K562 (cell line): ENCODE measurements at regions not wholly inside any gene's neighbourhood (a gene's known extent, or its start where the extent isn't known, plus 50 kb on each side); places are given as distances from the start of the nearest gene placed in this dataset.

Experiments used
- ATAC-seq: fragments of 200-7000 bp; cut with Tn5 transposase; 3 replicates; pipeline ENCODE4 v1.9.1; 2020; ENCODE audit warnings: moderate library complexity
- BruUV-seq: library from RNA; stranded (reverse); fragments of 400-500 nt; replicated peaks from 2 replicates; lab custom pipeline; 2021; lab: Mats Ljungman, UMichigan
- CTCF ChIA-PET: fragments of 300-600 bp; formaldehyde crosslinking; extraction: SDS; loops from one replicate; lab custom pipeline; 2021; ENCODE audit warnings: low intra/inter-chr PET ratio; lab: Yijun Ruan, JAX
- POLR2A ChIA-PET: fragments of 300-600, 350-650 bp; sonication (Branson Sonifier 250); formaldehyde crosslinking; extraction: SDS; loops from one replicate; lab custom pipeline; 2021; ENCODE audit warnings: antibody characterized with exemption, inconsistent platforms; lab: Yijun Ruan, JAX
- DNase-seq, 4 experiments: peaks; one replicate each; pipeline versions ENCODE4 v3.0.0 to v3.0.0-alpha.2; 2011 to 2018; ENCODE audit warnings: low spot score in 3 of 4, mixed read lengths in 3 of 4; ENCODE audit errors: extremely low read depth in 1 of 4
- FAIRE-seq: peaks from 2 replicates; lab custom pipeline; 2011; peaks lifted over from hg19 to GRCh38; lab: Jason Lieb, UNC
- H2AFZ ChIP-seq: 2 replicates; pipeline ENCODE4 v1.6.0; 2011; ENCODE audit warnings: low read depth, low read length, control low read depth, inconsistent platforms
- H3K27ac ChIP-seq: fragments of 200-600 bp; 3 replicates; pipeline ENCODE4 v1.8.0; 2011; ENCODE audit warnings: low read depth, mild to moderate bottlenecking, control low read depth, inconsistent platforms, low read length, moderate library complexity, mixed read lengths; ENCODE audit errors: extremely low read depth
- H3K27me3 ChIP-seq, 2 experiments: fragments of 300-600 bp in 1 of 2; 2 replicates in 1 of 2; 3 replicates in 1 of 2; pipeline versions ENCODE4 v1.6.0 to v1.8.0; 2011; ENCODE audit warnings: inconsistent platforms in 2 of 2, low read length in 2 of 2, mild to moderate bottlenecking in 1 of 2, mixed read lengths in 1 of 2, moderate library complexity in 1 of 2; ENCODE audit not compliant: control insufficient read depth in 2 of 2, insufficient read depth in 2 of 2
- H3K36me3 ChIP-seq: fragments of 300-600 bp; 3 replicates; pipeline ENCODE4 v1.8.0; 2011; ENCODE audit warnings: mild to moderate bottlenecking, low read length, inconsistent platforms; ENCODE audit not compliant: control insufficient read depth, insufficient read depth
- H3K4me1 ChIP-seq, 2 experiments: fragments of 200-600 bp in 1 of 2; replicated peaks in 1 of 2; 2 replicates in 1 of 2; 3 replicates in 1 of 2; pipeline versions ENCODE4 v1.5.1 to v1.8.0; 2011; ENCODE audit warnings: inconsistent platforms in 2 of 2, low read length in 2 of 2, mild to moderate bottlenecking in 1 of 2, mixed read lengths in 1 of 2, moderate library complexity in 1 of 2; ENCODE audit not compliant: control insufficient read depth in 2 of 2, insufficient read depth in 2 of 2
- H3K4me2 ChIP-seq: 2 replicates; pipeline ENCODE4 v1.6.1; 2011; ENCODE audit warnings: low read length, control low read depth, inconsistent platforms, mixed read lengths; ENCODE audit not compliant: insufficient read depth
- H3K4me3 ChIP-seq: fragments of 200-600 bp; sonication (generic), shearing (Covaris generic); 2 replicates; pipeline ENCODE4 v1.5.1; 2016; ENCODE audit warnings: control low read depth, inconsistent platforms
- H3K79me2 ChIP-seq: fragments of 200-600 bp; 3 replicates; pipeline ENCODE4 v1.8.0; 2011; ENCODE audit warnings: low read length, inconsistent platforms; ENCODE audit not compliant: control insufficient read depth, insufficient read depth
- H3K9ac ChIP-seq, 2 experiments: 2 replicates each; pipeline versions ENCODE4 v1.6.0 to v1.6.1; 2011; ENCODE audit warnings: low read depth in 2 of 2, low read length in 2 of 2, control low read depth in 1 of 2, inconsistent platforms in 1 of 2, mild to moderate bottlenecking in 1 of 2, mixed read lengths in 1 of 2; ENCODE audit not compliant: insufficient read depth in 1 of 2
- H3K9me1 ChIP-seq: one replicate; pipeline ENCODE4 v1.6.0; 2011; ENCODE audit warnings: inconsistent platforms, mild to moderate bottlenecking, low read length, moderate library complexity; ENCODE audit not compliant: control insufficient read depth, insufficient read depth
- H3K9me3 ChIP-seq: replicated peaks from 2 replicates; pipeline ENCODE4 v1.5.1; 2011; ENCODE audit warnings: low read depth, low read length, inconsistent platforms; ENCODE audit not compliant: control insufficient read depth, insufficient read depth
- H4K20me1 ChIP-seq: replicated peaks from 2 replicates; pipeline ENCODE4 v1.6.1; 2011; ENCODE audit warnings: low read length, inconsistent platforms, mixed read lengths; ENCODE audit not compliant: control insufficient read depth, insufficient read depth
- EGR1 ChIP-seq: fragments of 450-650 bp; conservative IDR thresholded peaks from 2 replicates; pipeline ENCODE4 v1.6.1; 2017; ENCODE audit warnings: mild to moderate bottlenecking
- HNRNPK ChIP-seq: fragments of 200-400 bp; formaldehyde crosslinking; IDR thresholded peaks from one replicate; pipeline ENCODE4 v1.6.1; 2018; ENCODE audit warnings: mild to moderate bottlenecking, low read depth, low read length; ENCODE audit not compliant: poor library complexity, severe bottlenecking
- MAZ ChIP-seq, 2 experiments: fragments of 450-650 bp in 1 of 2; sonication (generic) in 1 of 2; formaldehyde crosslinking; IDR thresholded peaks in 1 of 2; conservative IDR thresholded peaks in 1 of 2; 2 replicates each; pipeline versions ENCODE4 v1.4.0 to v1.5.0; 2020; ENCODE audit warnings: mild to moderate bottlenecking in 1 of 2, missing genetic modification reagents in 1 of 2
- NFATC3 ChIP-seq: fragments of 450-650 bp; IDR thresholded peaks from 2 replicates; pipeline ENCODE4 v1.6.1; 2017; ENCODE audit warnings: mild to moderate bottlenecking
- NR0B1 ChIP-seq: fragments of 450-650 bp; IDR thresholded peaks from one replicate; pipeline ENCODE4 v1.6.1; 2018; ENCODE audit warnings: mild to moderate bottlenecking, moderate library complexity; ENCODE audit not compliant: partially characterized antibody
- NR3C1 ChIP-seq: sonication (generic); formaldehyde crosslinking; IDR thresholded peaks from 2 replicates; pipeline ENCODE4 v1.8.1; 2022; ENCODE audit warnings: missing genetic modification reagents
- POLR2B ChIP-seq: fragments of 450-650 bp; IDR thresholded peaks from 2 replicates; pipeline ENCODE4 v1.6.1; 2018; ENCODE audit warnings: low read depth; ENCODE audit not compliant: partially characterized antibody
- PPARD ChIP-seq: fragments of 250-450 bp; sonication (Bioruptor Pico); IDR thresholded peaks from 2 replicates; pipeline ENCODE4 v1.8.0; 2022; ENCODE audit warnings: inconsistent platforms, mild to moderate bottlenecking, moderate library complexity
- SIRT6 ChIP-seq: IDR thresholded peaks from one replicate; pipeline ENCODE4 v1.6.1; 2012; ENCODE audit warnings: low read depth, mild to moderate bottlenecking, control low read depth, inconsistent platforms, low read length, moderate library complexity
- SREBF2 ChIP-seq: sonication (generic); formaldehyde crosslinking; IDR thresholded peaks from 2 replicates; pipeline ENCODE4 v1.4.0; 2020; ENCODE audit warnings: mild to moderate bottlenecking, missing genetic modification reagents
- ZNF668 ChIP-seq: fragments of 250-450 bp; sonication (Bioruptor Pico); IDR thresholded peaks from 2 replicates; pipeline ENCODE4 v1.8.0; 2022; ENCODE audit warnings: mild to moderate bottlenecking, inconsistent platforms
- ZNF695 ChIP-seq: fragments of 450-650 bp; formaldehyde crosslinking; IDR thresholded peaks from 2 replicates; pipeline ENCODE4 v1.4.0; 2020; ENCODE audit warnings: mild to moderate bottlenecking, moderate library complexity
- ZNF79 ChIP-seq: fragments of 250-450 bp; sonication (Bioruptor Pico); IDR thresholded peaks from 2 replicates; pipeline ENCODE4 v1.4.0; 2020; ENCODE audit warnings: low read depth, mild to moderate bottlenecking, moderate library complexity
- WGBS: fragments of 100-300 bp; shearing (Covaris generic); methylation state at CpG from one replicate; pipeline ENCODE4 v1.1.6; 2016; ENCODE audit warnings: low coverage, mixed read lengths; ENCODE audit not compliant: insufficient coverage; ENCODE audit errors: missing lambda C conversion rate; 5-methylcytosine and 5-hydroxymethylcytosine counted together
- in situ Hi-C: fragments of 300-500 bp; cut with MboI; formaldehyde crosslinking; loops from 4 replicates; pipeline ENCODE4 v1.15.0; 2018; ENCODE audit warnings: inconsistent platforms, mixed read lengths
- intact Hi-C: fragments of 100-400 bp; cut with micrococcal nuclease; formaldehyde crosslinking; loops from 2 replicates; pipeline ENCODE4 v1.14.2; 2022
- TF ChIP-seq, protein P1 (sequence below), 2 experiments: fragments of 200-800 bp in 1 of 2; sonication (Bioruptor generic) in 1 of 2; sonication (generic) in 1 of 2; formaldehyde crosslinking in 1 of 2; IDR thresholded peaks in 1 of 2; conservative IDR thresholded peaks in 1 of 2; 2 replicates each; pipeline versions ENCODE4 v1.5.0 to v1.6.1; 2016 to 2020; ENCODE audit warnings: missing compliant biosample characterization in 1 of 2, missing genetic modification characterization in 1 of 2, missing genetic modification reagents in 1 of 2

- in situ Hi-C loops: no loop called here
- WGBS: 5% methylated on average over 11 of the region's 14 CpGs
- no peak for DNase-seq
- TF ChIP-seq, protein P1, sequence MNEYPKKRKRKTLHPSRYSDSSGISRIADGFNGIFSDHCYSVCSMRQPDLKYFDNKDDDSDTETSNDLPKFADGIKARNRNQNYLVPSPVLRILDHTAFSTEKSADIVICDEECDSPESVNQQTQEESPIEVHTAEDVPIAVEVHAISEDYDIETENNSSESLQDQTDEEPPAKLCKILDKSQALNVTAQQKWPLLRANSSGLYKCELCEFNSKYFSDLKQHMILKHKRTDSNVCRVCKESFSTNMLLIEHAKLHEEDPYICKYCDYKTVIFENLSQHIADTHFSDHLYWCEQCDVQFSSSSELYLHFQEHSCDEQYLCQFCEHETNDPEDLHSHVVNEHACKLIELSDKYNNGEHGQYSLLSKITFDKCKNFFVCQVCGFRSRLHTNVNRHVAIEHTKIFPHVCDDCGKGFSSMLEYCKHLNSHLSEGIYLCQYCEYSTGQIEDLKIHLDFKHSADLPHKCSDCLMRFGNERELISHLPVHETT (CRISPR knock-in tag; conservative IDR thresholded peaks at IDR 0.05 in 1 of 2, IDR thresholded peaks at IDR 0.05 in 1 of 2): no peak
- TF ChIP-seq, all 486 proteins: peak for 0
- CTCF ChIA-PET: no interaction called here
- Histone ChIP-seq H3K36me3 (no peaks in the 10 kb centered on the region), H3K79me2 (no peaks in the 10 kb centered on the region), H2AFZ (no peak overlapping the region), H4K20me1 (no peaks in the 10 kb centered on the region), H3K4me3 (no peak overlapping the region), H3K4me2 (no peak overlapping the region), H3K27ac (no peak overlapping the region), H3K9ac (no peak overlapping the region), H3K4me1 (no peaks in the 10 kb centered on the region), H3K9me3 (no peaks in the 10 kb centered on the region), H3K27me3 (no peaks in the 10 kb centered on the region), H3K9me1 (no peaks in the 10 kb centered on the region)
- no peak for ATAC-seq
- FAIRE-seq: no peak
- BruUV-seq: no TSS peak
- POLR2A ChIA-PET: no interaction called here
- intact Hi-C loops: no loop called here
Observed at GRCh38 chr14:98623788-98624415, 648.1 kb downstream of the BCL11B start.

- Histone ChIP-seq H3K9ac (no peak overlapping the region), H4K20me1 (no peaks in the 10 kb centered on the region), H3K79me2 (no peaks in the 10 kb centered on the region), H3K9me1 (no peaks in the 10 kb centered on the region)
- ATAC-seq: no peak
- in situ Hi-C loops: no loop called here
- intact Hi-C loops: no loop called here
- no peak for TF ChIP-seq ZNF695
- TF ChIP-seq NR0B1: no peak
- TF ChIP-seq ZNF79 (CRISPR knock-in tag): no peak
- no peak for TF ChIP-seq POLR2B
- TF ChIP-seq MAZ (CRISPR knock-in tag; conservative IDR thresholded peaks at IDR 0.05 in 1 of 2, IDR thresholded peaks at IDR 0.05 in 1 of 2): no peak
- no peak for TF ChIP-seq ZNF668
- no peak for TF ChIP-seq SIRT6
- no peak for TF ChIP-seq NFATC3
- TF ChIP-seq SREBF2 (CRISPR knock-in tag): no peak
- TF ChIP-seq PPARD: no peak
- no peak for TF ChIP-seq HNRNPK
- no peak for TF ChIP-seq EGR1
- TF ChIP-seq NR3C1 (CRISPR knock-in tag): no peak
- TF ChIP-seq, all 486 proteins: peak for 0
- no peak for DNase-seq
- FAIRE-seq: no peak
- Histone ChIP-seq H3K4me1 (no peaks in the 10 kb centered on the region), H2AFZ (no peak overlapping the region), H3K27me3 (no peaks in the 10 kb centered on the region), H3K9me3 (no peaks in the 10 kb centered on the region), H3K4me2 (no peak overlapping the region), H3K36me3 (no peaks in the 10 kb centered on the region), H3K27ac (no peak overlapping the region), H3K4me3 (no peak overlapping the region)
- BruUV-seq: no TSS peak
- 5% methylated on average over 5 of the region's 5 CpGs for WGBS
- ChIA-PET CTCF (no interaction called here), POLR2A (no interaction called here)
Observed at GRCh38 chr14:98633380-98633779, 638.6 kb downstream of the BCL11B start.
